ENCODE measurements at regions not wholly inside any gene's neighbourhood (a gene's known extent, or its start where the extent isn't known, plus 50 kb on each side); places are given as distances from the start of the nearest gene placed in this dataset.
A peak's percentile ranks its signal among the peaks of the same experiment; 100 is the strongest.

GRCh38 chr12:115129727-115130126, 445.8 kb upstream of the TBX3 start:
- DNase-seq (ENCODE audit: low spot score): no peak

GRCh38 chr12:115121053-115121452, 437.1 kb upstream of the TBX3 start:
- DNase-seq (ENCODE audit: low spot score): no peak

GRCh38 chr12:115118177-115118724, 434.3 kb upstream of the TBX3 start:
- DNase-seq (ENCODE audit: low spot score): no peak

DNA sequence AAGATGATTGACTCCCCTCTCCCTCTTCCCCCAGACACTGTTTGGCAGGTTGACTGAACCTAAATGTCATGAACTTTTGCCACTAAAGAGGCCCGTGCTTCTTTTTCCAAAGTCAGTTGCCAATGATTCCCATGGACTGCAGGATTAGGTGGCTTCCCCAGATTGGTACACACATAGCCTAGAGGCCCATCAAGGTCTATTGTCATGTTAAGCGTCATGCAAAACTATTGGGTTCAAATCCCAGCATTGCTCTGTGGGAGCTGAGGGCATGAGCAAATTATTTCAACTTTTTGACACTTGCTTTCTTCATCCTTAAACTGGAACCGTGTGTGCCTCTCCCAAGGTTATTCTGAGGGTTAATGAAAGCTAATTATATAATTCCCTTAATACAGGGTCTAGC, 430.2 kb upstream of the TBX3 start:
- no peak for DNase-seq (ENCODE audit: low spot score)

DNA sequence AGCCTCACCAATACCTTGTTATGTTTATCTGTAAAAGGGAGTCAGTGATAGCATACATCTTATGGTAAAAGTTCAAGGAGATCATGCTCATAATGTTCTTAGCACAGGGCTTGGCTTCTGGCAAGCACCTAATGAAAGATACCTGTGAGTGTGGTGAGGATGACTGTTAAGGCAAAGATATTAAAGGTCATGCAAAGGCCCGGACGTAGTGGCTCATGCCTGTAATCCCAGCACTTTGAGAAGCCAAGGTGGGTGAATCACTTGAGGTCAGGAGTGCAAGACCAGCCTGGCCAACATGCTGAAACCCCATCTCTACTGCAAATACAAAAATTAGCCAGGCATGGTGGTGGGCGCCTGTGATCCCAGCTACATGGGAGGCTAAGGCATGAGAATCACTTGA, 425.9 kb upstream of the TBX3 start:
- no peak for DNase-seq (ENCODE audit: low spot score)

GRCh38 chr12:115108129-115109100, 424.4 kb upstream of the TBX3 start:
- no peak for DNase-seq (ENCODE audit: low spot score)

GRCh38 chr12:115103884-115104883, 420.2 kb upstream of the TBX3 start:
- no peak for DNase-seq (ENCODE audit: low spot score)

DNA sequence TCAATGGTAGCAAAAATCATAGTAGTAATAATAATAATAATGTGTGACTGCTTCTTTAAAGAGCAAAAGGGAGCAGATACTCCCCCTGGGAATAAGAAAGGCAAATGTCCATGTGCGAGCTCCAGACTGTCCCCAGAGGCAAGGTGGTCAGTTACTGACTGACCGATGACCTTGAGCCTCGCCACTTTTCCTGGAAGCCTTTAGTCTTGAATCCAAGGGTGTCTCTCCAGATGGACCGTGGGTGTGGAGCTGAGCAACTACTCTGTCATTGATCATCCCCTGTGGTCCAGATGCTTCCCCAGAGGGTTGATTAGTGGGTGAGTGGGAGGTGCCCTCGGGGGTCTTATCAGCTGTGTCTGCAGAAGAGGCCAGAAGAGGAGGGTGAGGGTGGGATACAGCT, 418.5 kb upstream of the TBX3 start:
- DNase-seq (ENCODE audit: low spot score): no peak

GRCh38 chr12:115101520-115101919, 417.5 kb upstream of the TBX3 start:
- DNase-seq (ENCODE audit: low spot score): no peak

GRCh38 chr12:115097416-115097815, 413.4 kb upstream of the TBX3 start:
- no peak for DNase-seq (ENCODE audit: low spot score)

GRCh38 chr12:115096588-115097397, 412.8 kb upstream of the TBX3 start:
- DNase-seq (ENCODE audit: low spot score): peak; percentile 71

GRCh38 chr12:115095073-115095748, 411.2 kb upstream of the TBX3 start:
- no peak for DNase-seq (ENCODE audit: low spot score)

DNA sequence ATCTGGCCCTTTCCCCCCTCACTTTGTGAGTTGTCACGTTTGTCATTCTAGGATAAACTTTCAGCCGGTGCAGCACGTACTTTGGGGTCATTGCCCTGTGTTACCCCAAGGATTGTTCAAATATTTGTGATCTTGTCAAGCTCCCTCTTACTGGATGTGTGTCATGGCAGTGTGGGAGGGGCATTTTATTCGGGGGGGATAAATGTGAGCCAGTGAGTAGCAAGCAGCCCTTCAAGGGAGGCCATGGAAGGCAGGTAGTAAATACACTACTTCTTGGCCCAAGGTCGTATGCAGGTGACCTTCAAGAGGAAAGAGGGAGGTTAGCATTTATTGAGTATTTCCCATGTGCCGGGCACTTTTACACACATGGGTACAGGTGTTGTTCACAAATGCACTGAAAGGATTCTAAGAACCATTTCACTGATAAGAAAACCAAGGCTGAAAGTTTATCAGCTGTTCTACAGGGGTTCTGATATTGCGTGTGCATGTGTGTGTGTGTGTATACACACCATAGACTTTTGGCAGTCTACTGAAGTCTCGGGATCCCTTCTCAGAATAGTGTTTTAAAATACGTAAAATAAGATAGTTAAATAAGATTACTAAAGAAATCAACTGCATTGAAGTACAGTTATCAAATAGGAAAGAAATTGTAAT, 410.3 kb upstream of the TBX3 start:
- no peak for DNase-seq (ENCODE audit: low spot score)

- no peak for DNase-seq (ENCODE audit: low spot score)
Observed at GRCh38 chr12:115093261-115093660, 409.3 kb upstream of the TBX3 start.

DNA sequence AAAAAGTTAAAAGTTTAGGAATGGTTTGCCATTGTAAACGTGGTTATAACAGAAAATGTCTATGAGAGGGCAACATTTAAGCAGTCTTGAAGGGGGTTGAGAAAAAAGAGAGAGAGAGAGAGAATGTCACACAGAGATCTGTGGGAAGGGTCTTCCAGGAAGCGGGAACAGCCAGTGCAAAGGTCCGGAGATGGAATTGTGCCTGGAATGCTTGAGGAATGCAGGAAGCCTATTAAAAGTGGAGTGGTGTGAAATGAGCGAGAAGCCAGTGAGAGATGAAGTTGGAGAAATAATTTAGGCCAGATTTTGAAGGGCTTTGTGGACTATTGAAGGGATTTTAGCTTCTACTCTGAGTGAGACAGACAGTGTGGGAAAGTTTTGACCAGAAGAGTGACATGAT, 406.8 kb upstream of the TBX3 start:
- DNase-seq (ENCODE audit: low spot score): no peak

GRCh38 chr12:115088995-115089841, 405.2 kb upstream of the TBX3 start:
- DNase-seq (ENCODE audit: low spot score): no peak

DNA sequence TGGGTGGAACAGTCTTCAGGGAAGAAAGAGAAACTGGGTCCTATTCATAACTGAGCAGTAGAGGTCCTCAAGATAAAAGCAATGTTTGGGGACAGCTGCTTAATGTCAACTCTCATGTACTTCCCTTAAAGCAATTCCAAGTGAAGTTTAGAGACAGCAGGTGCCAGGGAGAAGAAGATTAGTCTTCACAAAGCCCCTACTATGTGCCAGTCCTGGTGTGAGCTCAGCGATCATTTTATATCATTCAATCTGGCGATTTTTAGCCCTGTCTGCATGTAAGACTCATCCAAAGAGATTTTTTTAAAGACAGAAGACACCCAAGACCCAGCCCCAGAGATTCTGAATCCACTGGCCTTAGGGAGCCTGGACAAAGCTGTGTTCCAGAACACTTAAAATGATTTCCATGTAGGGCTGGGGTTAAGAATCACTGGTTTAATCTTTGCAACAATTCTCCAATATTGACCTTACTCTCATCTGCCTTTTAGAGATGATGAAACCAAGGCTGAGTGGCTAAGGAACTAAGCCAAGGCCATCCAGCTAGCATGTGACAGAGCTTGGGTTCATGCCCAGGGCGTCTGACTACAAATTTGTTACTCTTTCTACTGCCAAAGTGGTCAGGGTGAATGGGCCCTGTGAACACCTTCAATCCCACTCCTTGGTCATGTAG, 404.5 kb upstream of the TBX3 start:
- peak; percentile 28 for DNase-seq (ENCODE audit: low spot score)

DNA sequence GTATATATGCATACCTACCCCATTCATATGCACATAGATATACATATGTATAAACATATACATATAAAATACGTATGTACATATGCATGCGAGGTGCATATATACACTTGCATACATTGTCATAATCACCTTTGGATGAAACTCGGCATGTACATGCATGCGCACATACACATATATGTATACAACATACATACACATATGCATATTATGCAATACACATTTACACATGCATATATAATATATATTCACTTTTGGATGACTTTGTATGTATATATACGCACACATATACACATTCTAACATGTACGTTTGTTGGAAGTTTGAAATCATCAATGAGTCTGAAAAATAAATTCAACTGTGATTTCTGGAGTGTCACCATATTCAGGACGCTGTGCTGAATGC, 401.6 kb upstream of the TBX3 start:
- no peak for DNase-seq (ENCODE audit: low spot score)

- no peak for DNase-seq (ENCODE audit: low spot score)
Observed at GRCh38 chr12:115079760-115080159, 395.8 kb upstream of the TBX3 start.

Measured in AG20443 (cell line).